ENCODE measurements at regions not wholly inside any gene's neighbourhood (a gene's known extent, or its start where the extent isn't known, plus 50 kb on each side); places are given as distances from the start of the nearest gene placed in this dataset.

DNA sequence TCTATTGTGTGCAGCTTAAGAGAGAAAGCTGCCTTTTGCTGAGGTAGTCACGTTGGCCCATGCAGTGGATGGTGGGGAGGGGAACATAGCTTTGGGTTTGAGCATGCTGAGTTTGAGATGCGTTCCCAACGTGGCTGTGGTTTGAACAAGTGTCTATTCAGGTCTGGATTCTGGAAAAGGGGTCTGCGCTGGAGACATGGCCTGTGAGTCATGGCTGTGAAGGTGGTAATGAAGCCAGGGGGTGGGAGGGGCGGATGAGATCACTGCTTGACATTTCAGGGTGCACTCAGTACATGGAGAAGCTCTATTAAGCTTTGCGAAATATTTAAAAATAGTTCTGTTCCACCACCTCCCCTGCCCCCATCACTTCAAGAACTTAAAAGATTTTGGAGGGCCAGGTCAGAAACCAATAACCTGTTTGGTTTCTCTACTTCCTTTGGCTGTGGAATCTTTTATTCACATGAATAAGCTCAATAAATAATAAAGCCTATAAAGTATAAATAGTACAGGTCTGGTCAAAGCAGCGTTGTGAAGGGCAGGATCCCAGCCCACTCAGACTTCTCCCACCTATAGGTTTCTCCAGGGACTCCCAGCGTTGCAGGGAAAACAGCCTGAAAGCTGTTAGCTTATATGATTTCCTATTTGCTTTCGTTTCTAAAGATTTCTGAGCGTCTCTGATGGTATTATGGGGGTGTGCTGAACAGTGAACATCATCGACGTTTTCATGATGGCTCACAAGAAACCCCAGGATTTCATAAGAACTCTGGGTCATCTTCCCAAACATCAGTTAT is 189.9 kb downstream of the NSG2 start:
- TF ChIP-seq, protein P1, sequence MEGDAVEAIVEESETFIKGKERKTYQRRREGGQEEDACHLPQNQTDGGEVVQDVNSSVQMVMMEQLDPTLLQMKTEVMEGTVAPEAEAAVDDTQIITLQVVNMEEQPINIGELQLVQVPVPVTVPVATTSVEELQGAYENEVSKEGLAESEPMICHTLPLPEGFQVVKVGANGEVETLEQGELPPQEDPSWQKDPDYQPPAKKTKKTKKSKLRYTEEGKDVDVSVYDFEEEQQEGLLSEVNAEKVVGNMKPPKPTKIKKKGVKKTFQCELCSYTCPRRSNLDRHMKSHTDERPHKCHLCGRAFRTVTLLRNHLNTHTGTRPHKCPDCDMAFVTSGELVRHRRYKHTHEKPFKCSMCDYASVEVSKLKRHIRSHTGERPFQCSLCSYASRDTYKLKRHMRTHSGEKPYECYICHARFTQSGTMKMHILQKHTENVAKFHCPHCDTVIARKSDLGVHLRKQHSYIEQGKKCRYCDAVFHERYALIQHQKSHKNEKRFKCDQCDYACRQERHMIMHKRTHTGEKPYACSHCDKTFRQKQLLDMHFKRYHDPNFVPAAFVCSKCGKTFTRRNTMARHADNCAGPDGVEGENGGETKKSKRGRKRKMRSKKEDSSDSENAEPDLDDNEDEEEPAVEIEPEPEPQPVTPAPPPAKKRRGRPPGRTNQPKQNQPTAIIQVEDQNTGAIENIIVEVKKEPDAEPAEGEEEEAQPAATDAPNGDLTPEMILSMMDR (IDR thresholded peaks at IDR 0.05), result no peak
- no peak for TF ChIP-seq POLR2A (IDR thresholded peaks at IDR 0.05)
